GM10248 (cell line): ENCODE measurements at regions not wholly inside any gene's neighbourhood (a gene's known extent, or its start where the extent isn't known, plus 50 kb on each side); places are given as distances from the start of the nearest gene placed in this dataset.

Experiments
- CTCF ChIA-PET: fragments of 300-600 bp; sonication (Branson Sonifier 250); formaldehyde crosslinking; extraction: SDS; loops from one replicate; lab custom pipeline; 2021; ENCODE audit warnings: antibody characterized with exemption; lab: Yijun Ruan, JAX
- POLR2A ChIA-PET: fragments of 350-650 bp; sonication (Branson Sonifier 250); formaldehyde crosslinking; extraction: SDS; loops from one replicate; lab custom pipeline; 2020; ENCODE audit warnings: antibody characterized with exemption; lab: Yijun Ruan, JAX
- DNase-seq: peaks from one replicate; pipeline ENCODE4 v3.0.0; 2012; ENCODE audit errors: extremely low spot score
- TF ChIP-seq, protein P1 (sequence below): IDR thresholded peaks from 2 replicates; pipeline ENCODE4 v1.5.1; 2012; ENCODE audit warnings: mild to moderate bottlenecking, low read depth; ENCODE audit errors: extremely low read depth, missing control alignments, control extremely low read depth

DNA sequence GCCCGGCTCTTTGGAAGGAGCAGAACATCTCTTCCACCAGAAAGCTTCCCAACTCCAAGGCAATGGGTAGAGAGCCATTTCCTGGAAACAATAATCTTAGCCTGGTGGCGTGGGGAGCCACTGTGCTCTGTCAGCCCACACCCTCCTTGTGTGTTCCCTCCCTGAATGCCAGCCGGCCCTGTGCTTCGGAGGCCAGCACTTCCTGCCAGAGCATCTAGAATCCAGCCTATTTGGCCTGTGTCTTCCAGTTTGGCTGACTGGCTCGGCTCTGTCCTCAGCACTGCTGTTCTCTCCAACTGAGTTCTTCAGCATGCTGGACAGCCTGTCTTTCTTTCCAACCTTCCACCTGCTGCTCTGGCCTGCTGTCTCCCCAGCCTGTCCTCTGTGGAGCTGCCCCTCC is 349.3 kb downstream of the MFSD1 start:
- TF ChIP-seq, protein P1, sequence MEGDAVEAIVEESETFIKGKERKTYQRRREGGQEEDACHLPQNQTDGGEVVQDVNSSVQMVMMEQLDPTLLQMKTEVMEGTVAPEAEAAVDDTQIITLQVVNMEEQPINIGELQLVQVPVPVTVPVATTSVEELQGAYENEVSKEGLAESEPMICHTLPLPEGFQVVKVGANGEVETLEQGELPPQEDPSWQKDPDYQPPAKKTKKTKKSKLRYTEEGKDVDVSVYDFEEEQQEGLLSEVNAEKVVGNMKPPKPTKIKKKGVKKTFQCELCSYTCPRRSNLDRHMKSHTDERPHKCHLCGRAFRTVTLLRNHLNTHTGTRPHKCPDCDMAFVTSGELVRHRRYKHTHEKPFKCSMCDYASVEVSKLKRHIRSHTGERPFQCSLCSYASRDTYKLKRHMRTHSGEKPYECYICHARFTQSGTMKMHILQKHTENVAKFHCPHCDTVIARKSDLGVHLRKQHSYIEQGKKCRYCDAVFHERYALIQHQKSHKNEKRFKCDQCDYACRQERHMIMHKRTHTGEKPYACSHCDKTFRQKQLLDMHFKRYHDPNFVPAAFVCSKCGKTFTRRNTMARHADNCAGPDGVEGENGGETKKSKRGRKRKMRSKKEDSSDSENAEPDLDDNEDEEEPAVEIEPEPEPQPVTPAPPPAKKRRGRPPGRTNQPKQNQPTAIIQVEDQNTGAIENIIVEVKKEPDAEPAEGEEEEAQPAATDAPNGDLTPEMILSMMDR: no peak
- CTCF ChIA-PET: interaction anchor here (0.6 kb wide), 1 partner anchor 21 kb away, joined by 3 read pairs; no protein-coding TSS in a partner anchor

DNA sequence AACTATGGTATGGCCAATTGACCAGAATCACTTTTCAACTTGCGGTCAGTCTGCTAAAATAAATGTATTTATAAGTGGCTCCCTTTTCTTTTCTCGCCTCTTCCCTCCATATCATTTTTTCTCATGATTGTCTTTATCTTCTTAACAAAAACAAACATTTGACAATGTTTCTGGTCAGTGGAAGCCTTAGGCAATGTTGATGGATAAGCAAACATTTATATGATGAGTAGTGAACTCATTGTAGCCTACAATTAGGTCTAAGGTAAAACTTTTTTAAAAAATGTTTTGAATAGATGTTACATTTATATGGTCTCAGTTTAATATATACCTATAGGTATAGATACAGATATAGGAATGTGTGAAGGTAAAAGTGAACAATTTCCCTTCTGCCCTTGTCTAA is 355.4 kb downstream of the MFSD1 start:
- TF ChIP-seq, protein P1: no peak
- ChIA-PET POLR2A (no interaction called here), CTCF (interaction anchor here (1.2 kb wide), 1 partner anchor 11 kb away, joined by 5 read pairs; no protein-coding TSS in a partner anchor)
- no peak for DNase-seq

More for the DNA sequence above, 349.3 kb downstream of the MFSD1 start:
- POLR2A ChIA-PET: no interaction called here
- no peak for DNase-seq

DNA sequence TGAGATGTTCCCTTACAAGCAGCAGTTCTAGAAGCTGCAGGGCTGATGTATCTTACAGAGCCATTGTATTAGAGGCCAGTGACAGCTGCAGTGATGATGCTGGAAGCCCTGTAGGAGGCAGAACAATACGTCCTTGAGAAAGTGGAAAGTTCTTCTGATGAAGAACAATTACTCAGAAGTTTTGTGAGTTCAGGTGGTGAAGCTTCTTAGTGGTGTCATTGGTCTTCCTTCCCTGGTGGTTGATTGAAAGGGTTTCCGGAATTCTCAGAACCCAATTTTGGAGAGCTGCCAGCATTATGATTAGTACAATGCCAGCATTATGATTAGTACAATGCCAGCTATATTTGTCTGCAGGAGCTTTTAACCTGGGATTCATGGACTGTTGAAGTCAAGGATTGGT is 356.4 kb downstream of the MFSD1 start:
- DNase-seq: no peak
- ChIA-PET CTCF (interaction anchor here (1.0 to 1.6 kb wide), 4 partner anchors 10 to 106 kb away, joined by 3 to 6 read pairs (median 4); no protein-coding TSS in a partner anchor), POLR2A (no interaction called here)
- TF ChIP-seq, protein P1: no peak

DNA sequence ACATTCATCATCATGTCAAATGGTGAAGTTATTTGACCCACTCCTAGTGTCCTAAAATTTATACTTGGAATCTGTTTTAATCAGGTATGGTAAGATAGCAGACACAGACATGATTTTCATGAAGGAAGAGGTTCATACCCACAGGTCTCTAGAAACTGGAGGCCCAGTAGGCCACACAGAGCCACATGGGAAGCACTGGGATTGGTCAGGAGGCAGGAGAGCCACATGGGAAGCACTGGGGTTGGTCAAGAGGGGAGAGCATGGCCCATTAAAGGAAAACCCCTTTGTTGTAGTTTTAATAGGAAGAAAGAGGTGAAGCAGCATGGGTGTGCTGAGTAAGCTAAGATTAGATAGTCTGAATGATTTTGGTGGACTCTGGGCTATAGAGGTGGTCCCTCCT is 356.9 kb downstream of the MFSD1 start:
- ChIA-PET POLR2A (no interaction called here), CTCF (interaction anchor here (1.0 to 1.6 kb wide), 4 partner anchors 9 to 105 kb away, joined by 3 to 6 read pairs (median 4); no protein-coding TSS in a partner anchor)
- TF ChIP-seq, protein P1: no peak
- DNase-seq: no peak

DNA sequence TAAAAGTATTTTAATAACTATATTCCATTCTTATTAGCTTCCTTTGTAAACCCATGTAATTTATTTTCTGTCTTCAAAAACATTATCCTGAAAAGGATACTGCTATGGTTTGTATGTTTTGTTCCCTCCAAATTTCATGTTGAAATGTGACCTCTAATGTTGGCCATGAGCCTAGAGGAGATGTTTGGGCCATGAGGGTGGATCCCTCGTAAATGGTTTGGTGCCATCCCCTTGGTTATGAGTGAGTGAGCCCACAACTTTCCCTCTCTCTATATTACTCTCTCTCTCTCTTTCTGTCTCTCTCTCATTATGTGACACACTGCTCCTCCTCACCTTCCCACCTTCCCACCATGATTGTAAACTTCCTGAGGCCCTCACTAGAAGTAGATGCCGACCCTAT is 357.7 kb downstream of the MFSD1 start:
- no peak for DNase-seq
- TF ChIP-seq, protein P1: no peak
- CTCF ChIA-PET: interaction anchor here (1.6 kb wide), 2 partner anchors 8 to 100 kb away, joined by 4 to 6 read pairs; no protein-coding TSS in a partner anchor
- POLR2A ChIA-PET: no interaction called here

DNA sequence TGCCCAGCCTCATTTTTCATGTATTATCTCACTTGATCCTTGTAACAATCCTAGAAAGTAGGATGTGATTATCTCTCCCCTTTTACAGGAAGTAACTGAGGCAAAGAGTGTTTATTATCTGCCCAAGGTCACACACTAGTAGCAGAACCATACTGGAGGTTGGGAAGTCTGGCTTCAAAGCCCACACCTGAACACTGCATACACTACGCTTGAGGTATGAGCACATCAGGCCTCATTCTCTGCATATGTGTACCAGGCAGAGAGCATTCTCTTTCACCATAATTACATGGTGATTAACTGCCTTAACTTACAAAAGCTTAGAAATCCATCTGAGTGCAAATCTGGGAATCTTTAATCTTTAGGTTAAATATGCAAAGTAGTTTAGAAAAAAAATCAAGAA is 361.8 kb downstream of the MFSD1 start:
- POLR2A ChIA-PET: no interaction called here
- DNase-seq: no peak
- TF ChIP-seq, protein P1: no peak
- CTCF ChIA-PET: interaction anchor here (1.4 to 2.2 kb wide), 2 partner anchors 13 to 31 kb away, joined by 5 read pairs; no protein-coding TSS in a partner anchor
